HUES6 (cell line): ENCODE measurements at regions not wholly inside any gene's neighbourhood (a gene's known extent, or its start where the extent isn't known, plus 50 kb on each side); places are given as distances from the start of the nearest gene placed in this dataset.

Source experiments
- H3K27ac ChIP-seq: 2 replicates; pipeline ENCODE4 v1.7.0; 2013; ENCODE audit warnings: low read depth, mild to moderate bottlenecking, low read length, inconsistent platforms
- H3K27me3 ChIP-seq: 2 replicates; pipeline ENCODE4 v1.6.1; 2013; ENCODE audit warnings: low read length; ENCODE audit not compliant: control insufficient read depth, insufficient read depth
- H3K36me3 ChIP-seq: 2 replicates; pipeline ENCODE4 v1.6.1; 2013; ENCODE audit warnings: low read length; ENCODE audit not compliant: control insufficient read depth, insufficient read depth
- H3K4me1 ChIP-seq: 2 replicates; pipeline ENCODE4 v1.6.1; 2013; ENCODE audit warnings: low read length; ENCODE audit not compliant: control insufficient read depth, insufficient read depth
- H3K4me3 ChIP-seq: 2 replicates; pipeline ENCODE4 v1.5.1; 2013; ENCODE audit warnings: low read depth, low read length
- H3K9ac ChIP-seq: one replicate; pipeline ENCODE4 v1.6.1; 2013; ENCODE audit warnings: mild to moderate bottlenecking, low read length
- H3K9me3 ChIP-seq: 2 replicates; pipeline ENCODE4 v1.6.1; 2013; ENCODE audit warnings: low read depth, low read length; ENCODE audit not compliant: control insufficient read depth, insufficient read depth

DNA sequence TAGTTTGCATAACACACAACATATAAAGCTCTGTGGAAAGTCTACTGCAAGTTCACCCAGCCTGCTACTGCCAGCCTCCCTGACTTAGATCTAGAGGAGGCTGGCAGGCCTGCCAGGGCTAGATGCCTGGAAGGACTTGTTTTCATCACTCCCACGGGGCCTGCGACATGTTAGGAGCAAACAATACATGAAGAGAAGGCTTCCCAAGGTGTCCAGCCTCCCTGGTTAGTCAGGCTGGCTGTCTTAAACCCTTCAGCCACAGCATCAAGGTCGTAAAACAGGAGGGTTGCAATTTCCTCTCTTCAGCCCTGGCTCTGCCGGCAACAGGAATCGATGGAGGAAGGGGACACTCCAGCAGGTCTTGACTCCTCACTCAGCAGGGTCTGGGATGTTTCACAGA, 104.5 kb downstream of the NGF start:
- no peaks in the 10 kb centered on the region for H3K4me1 ChIP-seq
- no peaks in the 10 kb centered on the region for H3K9me3 ChIP-seq
- no peak overlapping the region for H3K4me3 ChIP-seq
- H3K36me3 ChIP-seq = no peaks in the 10 kb centered on the region
- H3K27ac ChIP-seq = no peak overlapping the region
- H3K9ac ChIP-seq = peak overlapping the region; percentile 7
- H3K27me3 ChIP-seq = no peaks in the 10 kb centered on the region

DNA sequence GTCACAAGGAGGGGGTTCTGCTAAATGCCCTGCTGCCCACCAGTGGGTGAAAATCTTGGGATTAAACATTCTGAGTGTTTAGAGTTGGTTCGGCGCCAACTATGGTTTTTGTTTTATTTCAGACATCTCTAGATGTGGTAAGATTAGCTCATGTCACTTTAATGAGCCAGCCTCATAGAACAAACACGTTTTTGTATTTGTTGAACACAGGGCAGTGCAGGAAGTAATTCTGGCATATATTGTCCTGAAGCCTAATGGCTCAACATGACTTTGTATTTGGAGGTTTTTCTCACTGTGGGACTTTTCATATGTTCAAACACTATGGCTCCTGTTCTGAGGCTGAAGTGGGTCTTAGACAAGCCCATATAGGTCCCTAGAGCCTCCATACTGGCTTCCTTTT, 107.8 kb downstream of the NGF start:
- H3K4me1 ChIP-seq = no peaks in the 10 kb centered on the region
- no peak overlapping the region for H3K9ac ChIP-seq
- H3K4me3 ChIP-seq = no peak overlapping the region
- H3K27me3 ChIP-seq = no peaks in the 10 kb centered on the region
- H3K27ac ChIP-seq = no peak overlapping the region
- no peaks in the 10 kb centered on the region for H3K36me3 ChIP-seq
- H3K9me3 ChIP-seq = no peaks in the 10 kb centered on the region

DNA sequence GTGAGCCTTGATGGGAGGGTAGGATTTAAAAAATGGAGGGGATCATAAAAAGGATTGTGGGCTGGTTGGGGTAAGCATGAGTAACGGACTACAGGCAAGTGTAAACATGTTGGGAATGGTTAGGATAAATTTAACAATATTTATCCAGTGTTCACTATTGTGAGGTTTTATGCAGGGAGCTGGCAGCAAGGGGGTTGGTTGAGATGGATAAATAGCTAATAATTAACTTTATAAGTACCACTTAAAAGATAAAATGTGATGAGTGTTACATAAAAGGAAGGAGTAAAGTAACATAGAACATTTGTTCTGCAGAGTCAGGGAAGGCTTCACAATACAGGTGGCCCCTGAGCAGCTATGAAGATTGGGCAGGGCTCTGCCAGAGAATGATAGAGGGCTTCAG, 109.0 kb downstream of the NGF start:
- no peaks in the 10 kb centered on the region for H3K9me3 ChIP-seq
- H3K4me3 ChIP-seq = no peak overlapping the region
- H3K27me3 ChIP-seq = no peaks in the 10 kb centered on the region
- no peaks in the 10 kb centered on the region for H3K36me3 ChIP-seq
- H3K4me1 ChIP-seq = no peaks in the 10 kb centered on the region
- no peak overlapping the region for H3K9ac ChIP-seq
- H3K27ac ChIP-seq = no peak overlapping the region

DNA sequence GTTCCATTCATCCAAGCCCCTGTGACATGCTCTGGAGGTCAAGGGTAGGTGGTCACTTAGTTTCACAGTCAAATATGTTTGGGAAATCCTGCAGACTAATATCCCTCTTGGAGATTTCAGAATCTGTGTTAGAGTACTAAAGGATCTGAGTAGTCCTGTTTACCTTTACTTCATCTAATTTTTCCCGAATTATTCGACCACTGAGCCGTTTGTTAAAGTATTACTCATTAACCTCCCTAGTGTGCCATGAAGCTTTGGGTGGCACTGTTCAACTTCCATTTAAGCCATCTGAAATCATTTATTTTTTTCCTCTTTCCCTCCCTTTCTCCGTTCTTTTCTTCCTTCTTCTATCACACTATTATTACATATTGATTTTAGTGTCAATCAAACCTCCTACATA, 109.9 kb downstream of the NGF start:
- no peak overlapping the region for H3K9ac ChIP-seq
- H3K36me3 ChIP-seq = no peaks in the 10 kb centered on the region
- H3K27me3 ChIP-seq = no peaks in the 10 kb centered on the region
- no peaks in the 10 kb centered on the region for H3K4me1 ChIP-seq
- H3K4me3 ChIP-seq = no peak overlapping the region
- no peaks in the 10 kb centered on the region for H3K9me3 ChIP-seq
- H3K27ac ChIP-seq = no peak overlapping the region

DNA sequence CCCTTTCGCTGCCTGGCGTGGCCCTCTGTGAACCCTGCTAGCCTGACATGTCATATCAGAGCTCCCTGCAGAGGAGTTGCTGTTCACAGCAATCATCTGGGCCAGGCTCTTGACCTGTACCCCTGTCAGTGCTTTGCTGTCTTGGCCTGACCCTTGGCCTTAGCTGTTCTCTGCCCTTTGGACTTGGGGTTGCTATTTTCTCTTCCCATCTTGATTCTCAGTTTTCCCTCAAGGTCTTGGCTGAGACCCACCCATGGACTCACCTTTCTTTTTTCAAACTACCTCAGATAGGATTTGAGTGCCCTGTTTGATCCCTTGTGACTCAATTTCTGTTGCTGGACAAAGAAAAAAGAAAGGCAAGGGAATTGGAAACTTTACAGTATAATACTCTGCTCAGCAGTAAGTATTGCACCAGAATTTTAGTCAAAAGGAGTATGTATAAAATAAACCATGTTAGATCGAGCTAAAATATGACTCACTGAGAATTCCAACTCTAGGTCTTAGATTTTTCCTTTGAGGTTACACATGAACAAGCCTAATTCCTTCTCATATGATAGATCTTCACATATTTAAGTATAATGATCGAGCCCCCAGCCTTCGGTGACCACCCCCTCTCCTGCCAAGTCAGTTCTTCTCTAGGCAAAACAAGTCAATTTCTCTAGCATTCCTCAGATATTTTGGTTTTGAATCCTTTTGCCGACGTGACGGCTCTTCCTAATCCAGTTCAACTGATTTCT, 110.5 kb downstream of the NGF start:
- Histone ChIP-seq H3K4me1 (no peaks in the 10 kb centered on the region), H3K9ac (no peak overlapping the region), H3K4me3 (no peak overlapping the region), H3K27ac (no peak overlapping the region), H3K9me3 (no peaks in the 10 kb centered on the region), H3K27me3 (no peaks in the 10 kb centered on the region), H3K36me3 (no peaks in the 10 kb centered on the region)

DNA sequence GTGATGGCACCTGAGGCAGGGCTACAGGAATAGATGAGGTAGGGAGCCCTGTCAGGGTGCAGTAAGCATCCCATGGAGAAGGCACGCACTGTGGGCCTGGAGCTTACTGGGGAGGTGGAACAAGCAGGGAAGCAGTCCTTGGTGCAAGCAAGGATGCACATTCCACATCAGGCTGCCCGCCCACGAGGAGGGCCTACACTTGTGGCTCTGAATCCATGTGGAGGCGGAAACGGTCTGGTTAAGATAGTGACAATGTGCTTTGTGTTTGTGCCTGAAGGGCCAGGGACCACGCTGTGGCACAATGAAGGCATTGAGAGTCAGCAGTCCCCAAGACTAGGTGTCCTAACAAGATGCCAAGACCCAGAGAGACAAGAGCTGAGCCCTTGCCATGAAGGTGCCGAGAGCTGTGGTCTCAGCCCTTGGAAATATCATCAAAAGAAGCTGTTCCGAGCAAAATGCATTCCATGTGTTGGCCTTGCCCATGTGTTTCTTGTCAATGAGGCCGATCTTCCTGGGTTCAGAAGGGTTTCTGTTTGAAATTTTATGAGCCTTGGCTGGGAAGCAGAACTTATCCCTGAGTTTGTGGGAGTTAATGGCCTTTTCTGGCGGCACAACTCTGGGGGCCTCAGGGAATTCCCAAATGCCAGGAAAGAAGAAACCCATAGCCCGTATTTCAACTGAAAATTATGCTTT, 111.9 kb downstream of the NGF start:
- no peaks in the 10 kb centered on the region for H3K36me3 ChIP-seq
- H3K9me3 ChIP-seq = no peaks in the 10 kb centered on the region
- H3K4me3 ChIP-seq = no peak overlapping the region
- H3K27me3 ChIP-seq = no peaks in the 10 kb centered on the region
- H3K9ac ChIP-seq = no peak overlapping the region
- H3K27ac ChIP-seq = no peak overlapping the region
- peaks cover 6% of the 10 kb centered on the region; the same call in 1 of the 2 replicates for H3K4me1 ChIP-seq

DNA sequence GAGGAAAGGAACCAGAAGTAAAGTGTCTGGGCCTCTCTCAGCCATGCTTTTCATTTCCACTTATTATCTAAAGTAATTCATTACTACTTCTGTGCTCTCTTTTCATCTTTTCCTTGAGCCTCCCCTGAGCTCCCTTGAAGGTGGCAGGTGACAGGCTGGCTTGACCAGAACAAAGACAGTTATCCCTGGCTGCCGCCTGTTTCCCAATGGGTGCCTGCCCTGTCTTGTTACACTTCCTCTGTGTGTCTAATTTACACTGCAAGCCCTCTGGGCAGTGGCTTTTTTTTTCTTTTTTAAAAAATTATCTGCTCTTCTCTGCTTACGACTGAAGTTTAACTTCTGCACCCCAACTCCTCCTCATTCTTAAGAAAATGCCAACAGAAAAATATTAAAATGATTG, 113.4 kb downstream of the NGF start:
- H3K27ac ChIP-seq = no peak overlapping the region
- no peak overlapping the region for H3K4me3 ChIP-seq
- peaks cover 20% of the 10 kb centered on the region for H3K4me1 ChIP-seq
- no peaks in the 10 kb centered on the region for H3K36me3 ChIP-seq
- H3K9me3 ChIP-seq = no peaks in the 10 kb centered on the region
- H3K27me3 ChIP-seq = no peaks in the 10 kb centered on the region
- H3K9ac ChIP-seq = no peak overlapping the region

DNA sequence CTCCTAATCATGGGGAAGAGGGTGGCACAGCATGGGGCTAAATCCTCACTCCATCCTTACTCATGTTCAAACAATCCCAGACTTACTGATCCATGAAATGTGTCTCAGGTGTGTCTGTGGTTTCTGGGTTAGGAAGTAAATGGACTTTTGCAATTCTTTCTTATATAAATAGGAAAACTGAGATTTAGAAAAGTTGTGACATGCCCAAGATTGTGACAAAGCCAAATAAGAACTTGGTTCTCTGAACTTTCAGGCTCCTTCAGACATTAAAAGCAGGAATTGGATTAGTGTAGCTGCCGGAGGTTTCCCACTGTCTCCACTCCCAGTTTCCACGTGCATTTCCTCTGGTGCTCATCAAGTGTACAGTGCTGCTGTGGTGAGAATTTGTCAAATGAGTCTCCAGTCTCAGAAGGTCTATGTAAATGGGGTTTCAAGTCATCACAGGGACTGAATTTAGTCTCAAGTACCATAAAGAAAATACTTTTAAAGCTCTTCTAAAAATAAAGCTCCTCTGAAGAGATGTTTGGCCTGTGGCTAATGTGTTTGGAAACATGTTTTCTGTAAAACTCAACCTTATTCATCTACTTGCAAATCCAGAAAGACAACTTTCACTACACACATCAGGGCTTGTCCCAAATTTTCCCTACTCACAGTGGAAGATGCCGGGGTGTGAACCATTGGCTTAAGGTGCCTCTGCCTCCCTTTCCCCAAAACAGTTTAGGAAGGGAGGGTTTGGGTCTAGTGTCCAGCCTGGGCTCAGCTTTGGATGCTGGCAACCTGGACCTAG, 115.2 kb downstream of the NGF start:
- H3K9me3 ChIP-seq = no peaks in the 10 kb centered on the region
- no peak overlapping the region for H3K27ac ChIP-seq
- H3K4me3 ChIP-seq = no peak overlapping the region
- peaks cover 22% of the 10 kb centered on the region for H3K4me1 ChIP-seq
- H3K36me3 ChIP-seq = no peaks in the 10 kb centered on the region
- H3K9ac ChIP-seq = no peak overlapping the region
- H3K27me3 ChIP-seq = no peaks in the 10 kb centered on the region

DNA sequence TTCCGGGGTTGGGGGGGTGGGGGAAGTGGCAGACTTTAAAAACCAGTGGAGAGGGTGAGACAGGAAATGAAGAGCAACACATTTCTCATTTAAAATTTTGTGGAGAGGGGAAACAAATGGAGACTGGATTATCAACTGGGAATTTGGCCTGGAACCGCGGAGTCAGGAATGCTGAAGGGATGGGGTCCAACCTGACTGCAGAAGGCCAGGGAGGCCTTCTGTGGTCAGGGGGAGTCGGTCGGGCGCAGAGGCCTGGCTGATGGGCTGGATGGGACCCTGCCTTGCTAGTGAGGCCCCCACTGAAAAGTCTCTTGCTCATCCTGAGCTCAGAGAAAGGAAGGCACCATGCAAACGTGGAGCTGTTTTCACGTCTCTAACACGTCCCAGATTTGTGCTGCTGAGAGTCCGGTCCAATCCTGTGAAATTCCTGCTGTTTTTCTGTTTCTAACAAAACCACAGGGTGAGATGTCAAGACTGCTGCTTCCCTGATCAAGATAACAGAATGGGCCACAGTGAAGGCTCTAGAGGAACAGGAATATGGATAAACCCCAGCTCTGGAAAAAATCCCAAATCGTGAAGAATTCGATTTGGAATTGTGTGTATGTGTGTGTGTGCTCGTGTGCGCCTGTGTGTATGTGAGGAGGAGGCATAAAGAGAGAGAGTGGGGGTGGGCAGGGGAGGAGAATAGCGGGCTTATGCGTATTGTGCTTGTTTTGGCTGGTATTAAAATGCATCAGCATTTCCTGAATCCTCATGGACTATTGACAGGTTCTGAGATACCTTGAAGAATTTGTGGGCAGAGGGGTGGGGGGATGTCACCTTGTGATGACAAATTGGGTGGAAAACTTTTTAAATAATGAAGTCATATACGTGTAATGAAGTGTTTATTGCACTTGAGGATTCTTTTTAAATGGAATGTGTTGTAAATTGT, 117.4 kb downstream of the NGF start:
- Histone ChIP-seq H3K4me1 (peaks cover 22% of the 10 kb centered on the region), H3K9ac (no peak overlapping the region), H3K4me3 (no peak overlapping the region), H3K9me3 (no peaks in the 10 kb centered on the region), H3K27ac (no peak overlapping the region), H3K36me3 (no peaks in the 10 kb centered on the region), H3K27me3 (no peaks in the 10 kb centered on the region)

DNA sequence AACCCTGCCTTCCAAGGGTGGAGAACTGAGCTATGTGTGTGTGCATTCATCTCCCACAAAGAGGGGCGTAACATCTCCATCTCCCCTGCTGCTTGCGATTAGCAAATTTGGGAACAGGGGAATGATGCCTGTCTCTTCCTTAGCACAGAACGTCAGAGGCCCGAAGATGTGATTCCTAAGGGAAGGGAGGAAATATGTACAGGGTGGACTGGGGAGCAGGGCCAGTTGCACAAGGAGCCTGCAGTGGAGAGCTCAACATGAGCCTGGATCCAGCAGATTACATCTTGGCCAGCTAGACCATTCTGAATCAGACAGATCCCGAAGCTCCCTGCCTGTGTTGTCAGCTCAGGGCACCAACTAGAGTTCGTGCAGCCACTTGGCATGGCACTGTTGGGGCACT, 118.1 kb downstream of the NGF start:
- H3K27ac ChIP-seq = no peak overlapping the region

More for the DNA sequence above, 118.1 kb downstream of the NGF start:
- Histone ChIP-seq H3K9ac (no peak overlapping the region), H3K27me3 (no peaks in the 10 kb centered on the region), H3K9me3 (no peaks in the 10 kb centered on the region), H3K4me3 (no peak overlapping the region), H3K4me1 (peaks cover 22% of the 10 kb centered on the region), H3K36me3 (no peaks in the 10 kb centered on the region)
